Astrocyte (in vitro differentiated cells and primary cell): ENCODE measurements at regions not wholly inside any gene's neighbourhood (a gene's known extent, or its start where the extent isn't known, plus 50 kb on each side); places are given as distances from the start of the nearest gene placed in this dataset.

Source experiments
- DNase-seq: peaks from one replicate; pipeline ENCODE4 v3.0.0-alpha.2; 2010; ENCODE audit warnings: low read depth
- FAIRE-seq: peaks from 2 replicates; lab custom pipeline; 2011; peaks lifted over from hg19 to GRCh38; lab: Jason Lieb, UNC
- H2AFZ ChIP-seq: 2 replicates; pipeline ENCODE4 v1.6.0; 2012; ENCODE audit warnings: low read depth, low read length, inconsistent platforms
- H3K27ac ChIP-seq: 2 replicates; pipeline ENCODE4 v1.5.1; 2011; ENCODE audit warnings: low read depth, low read length, inconsistent platforms
- H3K27me3 ChIP-seq: 2 replicates; pipeline ENCODE4 v1.6.0; 2011; ENCODE audit warnings: low read length, inconsistent platforms; ENCODE audit not compliant: insufficient read depth
- H3K36me3 ChIP-seq: 2 replicates; pipeline ENCODE4 v1.5.1; 2011; ENCODE audit warnings: low read length, inconsistent platforms; ENCODE audit not compliant: insufficient read depth
- H3K4me1 ChIP-seq: 2 replicates; pipeline ENCODE4 v1.5.1; 2011; ENCODE audit warnings: low read length, inconsistent platforms; ENCODE audit not compliant: insufficient read depth
- H3K4me2 ChIP-seq: 2 replicates; pipeline ENCODE4 v1.6.0; 2012; ENCODE audit warnings: low read length, inconsistent platforms
- H3K4me3 ChIP-seq: 2 replicates; pipeline ENCODE4 v1.5.1; 2011; ENCODE audit warnings: low read depth, mild to moderate bottlenecking, low read length, inconsistent platforms; ENCODE audit not compliant: insufficient read depth
- H3K79me2 ChIP-seq: 2 replicates; pipeline ENCODE4 v1.6.0; 2012; ENCODE audit warnings: mild to moderate bottlenecking, low read length, inconsistent platforms; ENCODE audit not compliant: insufficient read depth
- H3K9ac ChIP-seq: 2 replicates; pipeline ENCODE4 v1.6.0; 2012; ENCODE audit warnings: mild to moderate bottlenecking, low read length, inconsistent platforms
- H3K9me3 ChIP-seq: 2 replicates; pipeline ENCODE4 v1.5.1; 2012; ENCODE audit warnings: low read depth, mild to moderate bottlenecking, low read length, inconsistent platforms; ENCODE audit not compliant: insufficient read depth
- H4K20me1 ChIP-seq: 2 replicates; pipeline ENCODE4 v1.6.0; 2012; ENCODE audit warnings: low read length, inconsistent platforms; ENCODE audit not compliant: insufficient read depth
- H3K27ac Mint-ChIP-seq: one replicate; pipeline ENCODE4 v1.8.0; 2021; ENCODE audit warnings: mild to moderate bottlenecking, mixed read lengths; ENCODE audit not compliant: unreplicated experiment
- H3K27me3 Mint-ChIP-seq: one replicate; pipeline ENCODE4 v1.8.0; 2021; ENCODE audit warnings: low read depth, mixed read lengths; ENCODE audit not compliant: unreplicated experiment
- H3K36me3 Mint-ChIP-seq: one replicate; pipeline ENCODE4 v1.8.0; 2021; ENCODE audit warnings: low read depth, mixed read lengths; ENCODE audit not compliant: unreplicated experiment
- H3K4me1 Mint-ChIP-seq: one replicate; pipeline ENCODE4 v1.8.0; 2021; ENCODE audit warnings: low read depth, mixed read lengths; ENCODE audit not compliant: unreplicated experiment
- H3K4me3 Mint-ChIP-seq: one replicate; pipeline ENCODE4 v1.8.0; 2021; ENCODE audit warnings: mild to moderate bottlenecking, moderate library complexity, mixed read lengths; ENCODE audit not compliant: unreplicated experiment
- H3K9me3 Mint-ChIP-seq: one replicate; pipeline ENCODE4 v1.8.0; 2021; ENCODE audit warnings: mild to moderate bottlenecking, mixed read lengths; ENCODE audit not compliant: unreplicated experiment
- CTCF ChIP-seq: IDR thresholded peaks from 2 replicates; pipeline ENCODE4 v1.5.1; 2011; ENCODE audit warnings: low read depth, mild to moderate bottlenecking, inconsistent platforms, low read length, moderate library complexity; ENCODE audit not compliant: insufficient read depth
- EZH2 ChIP-seq: IDR thresholded peaks from 2 replicates; pipeline ENCODE4 v1.6.1; 2012; ENCODE audit warnings: mild to moderate bottlenecking, low read length, inconsistent platforms; ENCODE audit not compliant: insufficient read depth

GRCh38 chr16:5598793-5599192, 501.2 kb upstream of the EEF2KMT start:
- FAIRE-seq, result no peak
- Histone ChIP-seq H3K36me3 (no peaks in the 10 kb centered on the region), H3K4me2 (no peak overlapping the region), H3K9ac (no peak overlapping the region), H3K4me1 (no peaks in the 10 kb centered on the region), H2AFZ (no peak overlapping the region), H3K9me3 (no peaks in the 10 kb centered on the region), H4K20me1 (no peaks in the 10 kb centered on the region), H3K79me2 (no peaks in the 10 kb centered on the region), H3K27me3 (no peaks in the 10 kb centered on the region), H3K27ac (no peak overlapping the region), H3K4me3 (no peak overlapping the region)
- DNase-seq, result no peak
- Mint-ChIP-seq H3K4me1 (no peaks in the 10 kb centered on the region), H3K27me3 (no peaks in the 10 kb centered on the region), H3K9me3 (peaks cover 11% of the 10 kb centered on the region), H3K27ac (no peak overlapping the region), H3K4me3 (no peak overlapping the region), H3K36me3 (no peaks in the 10 kb centered on the region)
- TF ChIP-seq EZH2 (no peak), CTCF (no peak)

GRCh38 chr16:5595849-5596248, 498.3 kb upstream of the EEF2KMT start:
- H2AFZ ChIP-seq, result no peak overlapping the region
- H3K4me3 ChIP-seq, result no peak overlapping the region
- peaks cover 3% of the 10 kb centered on the region for H3K9me3 ChIP-seq
- H3K9ac ChIP-seq, result no peak overlapping the region
- FAIRE-seq (no peak), DNase-seq (no peak)
- Mint-ChIP-seq H3K9me3 (peaks cover 9% of the 10 kb centered on the region), H3K4me1 (no peaks in the 10 kb centered on the region), H3K4me3 (no peak overlapping the region), H3K27me3 (no peaks in the 10 kb centered on the region), H3K27ac (no peak overlapping the region), H3K36me3 (no peaks in the 10 kb centered on the region)
- H3K4me1 ChIP-seq, result no peaks in the 10 kb centered on the region
- no peaks in the 10 kb centered on the region for H3K79me2 ChIP-seq
- H3K4me2 ChIP-seq, result no peak overlapping the region
- H4K20me1 ChIP-seq, result no peaks in the 10 kb centered on the region
- TF ChIP-seq EZH2, result no peak
- TF ChIP-seq CTCF, result no peak
- H3K36me3 ChIP-seq, result no peaks in the 10 kb centered on the region
- no peaks in the 10 kb centered on the region for H3K27me3 ChIP-seq
- no peak overlapping the region for H3K27ac ChIP-seq

GRCh38 chr16:5590416-5590815, 492.8 kb upstream of the EEF2KMT start:
- H3K9me3 Mint-ChIP-seq, result peaks cover 4% of the 10 kb centered on the region
- no peak overlapping the region for H3K9ac ChIP-seq
- H3K9me3 ChIP-seq, result peaks cover 3% of the 10 kb centered on the region
- H3K4me3 Mint-ChIP-seq, result no peak overlapping the region
- no peaks in the 10 kb centered on the region for H3K36me3 Mint-ChIP-seq
- FAIRE-seq, result no peak
- H3K27ac ChIP-seq, result no peak overlapping the region
- no peaks in the 10 kb centered on the region for H3K36me3 ChIP-seq
- no peak overlapping the region for H3K4me3 ChIP-seq
- H2AFZ ChIP-seq, result no peak overlapping the region
- H4K20me1 ChIP-seq, result no peaks in the 10 kb centered on the region
- no peak for TF ChIP-seq EZH2
- H3K4me1 Mint-ChIP-seq, result no peaks in the 10 kb centered on the region
- H3K27me3 Mint-ChIP-seq, result peaks cover 21% of the 10 kb centered on the region
- no peak for DNase-seq
- no peaks in the 10 kb centered on the region for H3K79me2 ChIP-seq
- no peak overlapping the region for H3K27ac Mint-ChIP-seq
- H3K4me2 ChIP-seq, result no peak overlapping the region
- H3K4me1 ChIP-seq, result no peaks in the 10 kb centered on the region
- no peaks in the 10 kb centered on the region for H3K27me3 ChIP-seq
